ENCODE measurements at regions not wholly inside any gene's neighbourhood (a gene's known extent, or its start where the extent isn't known, plus 50 kb on each side); places are given as distances from the start of the nearest gene placed in this dataset.

- no peak for TF ChIP-seq CTCF (IDR thresholded peaks at IDR 0.05; ENCODE audit: poor library complexity)
- TF ChIP-seq EZH2phosphoT487 (IDR thresholded peaks at IDR 0.05; ENCODE audit: low read depth, severe bottlenecking, unreplicated experiment) = no peak
- no peak for TF ChIP-seq EZH2 (IDR thresholded peaks at IDR 0.05; ENCODE audit: borderline replicate concordance)
These were observed 1349.0 kb upstream of the B3GALT2 start for GRCh38 chr1:194535369-194535768.
